Endodermal cell (in vitro differentiated cells): ENCODE measurements at regions not wholly inside any gene's neighbourhood (a gene's known extent, or its start where the extent isn't known, plus 50 kb on each side); places are given as distances from the start of the nearest gene placed in this dataset.
A peak's percentile ranks its signal among the peaks of the same experiment; 100 is the strongest.

ENCODE experiments used
- DNase-seq: peaks from one replicate; pipeline ENCODE4 v3.0.0-alpha.2; 2017
- H3K27ac ChIP-seq: 2 replicates; pipeline ENCODE4 v1.5.1; 2013; ENCODE audit warnings: mild to moderate bottlenecking, low read depth, low read length, moderate library complexity
- H3K27me3 ChIP-seq: 2 replicates; pipeline ENCODE4 v1.6.1; 2013; ENCODE audit warnings: mild to moderate bottlenecking, low read length, moderate library complexity; ENCODE audit not compliant: insufficient read depth, control insufficient read depth, poor library complexity, severe bottlenecking
- H3K36me3 ChIP-seq: 2 replicates; pipeline ENCODE4 v1.7.0; 2013; ENCODE audit warnings: mild to moderate bottlenecking, low read length, moderate library complexity; ENCODE audit not compliant: control insufficient read depth, insufficient read depth
- H3K4me1 ChIP-seq: one replicate; pipeline ENCODE4 v1.7.0; 2013; ENCODE audit warnings: low read length; ENCODE audit not compliant: control insufficient read depth, insufficient read depth
- H3K4me3 ChIP-seq: 2 replicates; pipeline ENCODE4 v1.5.1; 2013; ENCODE audit warnings: mild to moderate bottlenecking, low read length, moderate library complexity
- H3K9ac ChIP-seq: 2 replicates; pipeline ENCODE4 v1.6.1; 2013; ENCODE audit warnings: mild to moderate bottlenecking, low read length, moderate library complexity; ENCODE audit not compliant: poor library complexity, severe bottlenecking; ENCODE audit errors: extremely low read depth
- H3K9me3 ChIP-seq: 2 replicates; pipeline ENCODE4 v1.6.1; 2013; ENCODE audit warnings: mild to moderate bottlenecking, low read length, moderate library complexity; ENCODE audit not compliant: control insufficient read depth
- H3K27ac Mint-ChIP-seq: 2 replicates; pipeline ENCODE4 v1.8.0; 2020; ENCODE audit warnings: mixed read lengths
- H3K27me3 Mint-ChIP-seq: 2 replicates; pipeline ENCODE4 v1.8.0; 2021; ENCODE audit warnings: mild to moderate bottlenecking, mixed read lengths; ENCODE audit not compliant: insufficient read depth
- H3K36me3 Mint-ChIP-seq: 2 replicates; pipeline ENCODE4 v1.8.0; 2020; ENCODE audit warnings: low read depth, mixed read lengths
- H3K4me1 Mint-ChIP-seq: 2 replicates; pipeline ENCODE4 v1.8.0; 2020; ENCODE audit warnings: mixed read lengths
- H3K4me3 Mint-ChIP-seq: 2 replicates; pipeline ENCODE4 v1.8.0; 2020; ENCODE audit warnings: mild to moderate bottlenecking, moderate library complexity, mixed read lengths
- H3K9me3 Mint-ChIP-seq: 2 replicates; pipeline ENCODE4 v1.8.0; 2020; ENCODE audit warnings: mild to moderate bottlenecking, mixed read lengths
- CTCF ChIP-seq: fragments of 200-600 bp; sonication (generic); conservative IDR thresholded peaks from 2 replicates; pipeline ENCODE4 v1.5.0; 2021; ENCODE audit warnings: antibody characterized with exemption, mild to moderate bottlenecking
- WGBS, 2 experiments: methylation state at CpG; one replicate each; pipeline versions ENCODE4 v1.1.5 to v1.1.7; 2013; ENCODE audit warnings: missing lambda C conversion rate in 2 of 2, mixed read lengths in 1 of 2; ENCODE audit not compliant: insufficient coverage in 1 of 2, insufficient read length in 1 of 2; 5-methylcytosine and 5-hydroxymethylcytosine counted together

GRCh38 chr18:78010363-78010762 is 760.7 kb downstream of the GALR1 start:
- Mint-ChIP-seq H3K36me3 (no peaks in the 10 kb centered on the region), H3K9me3 (peaks cover 9% of the 10 kb centered on the region), H3K4me3 (no peak overlapping the region), H3K4me1 (peaks cover 16% of the 10 kb centered on the region), H3K27ac (no peak overlapping the region), H3K27me3 (no peaks in the 10 kb centered on the region)
- Histone ChIP-seq H3K9ac (no peak overlapping the region), H3K4me3 (no peak overlapping the region), H3K27ac (no peak overlapping the region), H3K27me3 (no peaks in the 10 kb centered on the region), H3K9me3 (peaks cover 6% of the 10 kb centered on the region), H3K36me3 (no peaks in the 10 kb centered on the region), H3K4me1 (no peaks in the 10 kb centered on the region)
- no peak for TF ChIP-seq CTCF
- DNase-seq: no peak

GRCh38 chr18:78017869-78018268 is 768.2 kb downstream of the GALR1 start:
- no peak for DNase-seq
- Mint-ChIP-seq H3K4me1 (peaks cover 8% of the 10 kb centered on the region), H3K27ac (no peak overlapping the region), H3K36me3 (no peaks in the 10 kb centered on the region), H3K9me3 (no peaks in the 10 kb centered on the region), H3K27me3 (peaks cover 18% of the 10 kb centered on the region), H3K4me3 (no peak overlapping the region)
- Histone ChIP-seq H3K4me1 (no peaks in the 10 kb centered on the region), H3K27me3 (no peaks in the 10 kb centered on the region), H3K9ac (no peak overlapping the region), H3K9me3 (no peaks in the 10 kb centered on the region), H3K4me3 (no peak overlapping the region), H3K36me3 (no peaks in the 10 kb centered on the region), H3K27ac (no peak overlapping the region)
- WGBS, 2 experiments: 86 to 96% methylated on average over 3 to 8 of the region's 8 CpGs
- no peak for TF ChIP-seq CTCF

GRCh38 chr18:78021196-78021595 is 771.5 kb downstream of the GALR1 start:
- TF ChIP-seq CTCF: peak; percentile 77
- Histone ChIP-seq H3K4me1 (no peaks in the 10 kb centered on the region), H3K36me3 (no peaks in the 10 kb centered on the region), H3K27ac (no peak overlapping the region), H3K9ac (no peak overlapping the region), H3K9me3 (no peaks in the 10 kb centered on the region), H3K4me3 (no peak overlapping the region), H3K27me3 (no peaks in the 10 kb centered on the region)
- peak; percentile 65 for DNase-seq
- Mint-ChIP-seq H3K36me3 (no peaks in the 10 kb centered on the region), H3K4me3 (no peak overlapping the region), H3K27ac (no peak overlapping the region), H3K9me3 (no peaks in the 10 kb centered on the region), H3K27me3 (peaks cover 15% of the 10 kb centered on the region), H3K4me1 (peaks cover 8% of the 10 kb centered on the region)
- WGBS, 2 experiments: 60 to 73% methylated on average over 1 to 3 of the region's 3 CpGs
